Fibroblast of peridontal ligament (primary cell): ENCODE measurements at regions not wholly inside any gene's neighbourhood (a gene's known extent, or its start where the extent isn't known, plus 50 kb on each side); places are given as distances from the start of the nearest gene placed in this dataset.
"Not testable (repeated sequence)": the region's sequence is repeated elsewhere in the genome, so short reads cannot be mapped to it uniquely, and the experiment has no call there.

Experiments used
- DNase-seq: peaks from one replicate; pipeline ENCODE4 v3.0.0-alpha.2; 2010; ENCODE audit errors: extremely low read depth

GRCh38 chr18:32884543-32884942, 111.7 kb upstream of the KLHL14 start:
- no peak for DNase-seq

- no peak for DNase-seq
Measured at GRCh38 chr18:32881009-32881408, 108.2 kb upstream of the KLHL14 start.

- no peak for DNase-seq
Measured at GRCh38 chr18:32879497-32879896, 106.7 kb upstream of the KLHL14 start.

GRCh38 chr18:32878436-32878835, 105.6 kb upstream of the KLHL14 start:
- no peak for DNase-seq

- DNase-seq: no peak
Measured at GRCh38 chr18:32877371-32877770, 104.5 kb upstream of the KLHL14 start.

GRCh38 chr18:32875625-32876024, 102.8 kb upstream of the KLHL14 start:
- no peak for DNase-seq

GRCh38 chr18:32871786-32872185, 99.0 kb upstream of the KLHL14 start:
- no peak for DNase-seq

- DNase-seq: no peak
Measured at GRCh38 chr18:32870611-32871010, 97.8 kb upstream of the KLHL14 start.

- DNase-seq: no peak
Measured at GRCh38 chr18:32868406-32868805, 95.6 kb upstream of the KLHL14 start.

GRCh38 chr18:32867936-32868335, 95.1 kb upstream of the KLHL14 start:
- no peak for DNase-seq

GRCh38 chr18:32867330-32867729, 94.5 kb upstream of the KLHL14 start:
- no peak for DNase-seq

- DNase-seq: not testable (repeated sequence)
Measured at GRCh38 chr18:32862031-32862430, 89.2 kb upstream of the KLHL14 start.

- no peak for DNase-seq
Measured at GRCh38 chr18:32851936-32852335, 79.1 kb upstream of the KLHL14 start.

GRCh38 chr18:32848826-32849225, 76.0 kb upstream of the KLHL14 start:
- no peak for DNase-seq

- no peak for DNase-seq
Measured at GRCh38 chr18:32847691-32848090, 74.9 kb upstream of the KLHL14 start.

GRCh38 chr18:32846896-32847295, 74.1 kb upstream of the KLHL14 start:
- no peak for DNase-seq

GRCh38 chr18:32840962-32841361, 68.1 kb upstream of the KLHL14 start:
- DNase-seq: no peak

- no peak for DNase-seq
Measured at GRCh38 chr18:32835951-32836350, 63.1 kb upstream of the KLHL14 start.

- DNase-seq: peak; percentile 2
Measured at GRCh38 chr18:32831781-32832180, 59.0 kb upstream of the KLHL14 start.

- no peak for DNase-seq
Measured at GRCh38 chr18:32823226-32823625, 50.4 kb upstream of the KLHL14 start.
